HG03045 (cell line): ENCODE measurements at regions not wholly inside any gene's neighbourhood (a gene's known extent, or its start where the extent isn't known, plus 50 kb on each side); places are given as distances from the start of the nearest gene placed in this dataset.

ENCODE experiments used
- ATAC-seq: cut with Tn5 transposase; IDR thresholded peaks from one replicate; pipeline ENCODE4 v1.9.1; 2021; ENCODE audit warnings: mild to moderate bottlenecking, moderate library complexity; ENCODE audit not compliant: unreplicated experiment

DNA sequence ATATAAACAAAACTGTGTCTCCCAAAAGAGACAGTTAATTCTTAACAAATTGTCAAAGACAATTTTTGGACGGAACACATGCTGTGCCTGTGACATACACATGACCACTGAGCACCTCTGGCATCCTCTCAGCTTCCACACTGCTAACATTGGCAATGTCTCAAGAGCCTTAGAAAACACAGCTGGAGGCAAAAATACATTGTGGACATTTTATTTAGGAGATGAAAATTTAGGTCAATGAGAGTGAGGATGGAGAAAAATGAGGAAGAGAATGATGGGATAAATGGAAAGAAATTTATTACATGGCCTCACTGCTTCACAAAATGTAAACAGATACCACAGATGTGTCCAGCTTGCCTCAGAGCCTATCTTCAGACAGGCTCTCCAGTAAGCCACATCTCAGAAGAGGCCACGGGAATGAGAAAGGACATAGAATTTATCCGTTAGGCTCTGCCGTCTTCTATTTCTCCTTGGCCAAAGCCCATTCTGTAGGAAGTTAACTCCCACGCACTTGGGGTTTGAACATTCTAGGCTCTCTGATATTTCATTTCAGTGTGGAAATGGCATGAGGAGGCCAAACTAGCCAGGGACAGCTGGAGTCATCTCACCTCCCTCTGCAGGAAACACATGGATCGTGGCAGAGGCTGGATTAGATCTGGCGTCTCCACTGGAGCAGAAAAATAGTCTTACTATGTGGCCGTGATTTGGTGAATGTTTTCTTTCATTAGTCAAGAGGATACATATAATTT is 519.4 kb upstream of the DSEL start:
- ATAC-seq, result no peak

DNA sequence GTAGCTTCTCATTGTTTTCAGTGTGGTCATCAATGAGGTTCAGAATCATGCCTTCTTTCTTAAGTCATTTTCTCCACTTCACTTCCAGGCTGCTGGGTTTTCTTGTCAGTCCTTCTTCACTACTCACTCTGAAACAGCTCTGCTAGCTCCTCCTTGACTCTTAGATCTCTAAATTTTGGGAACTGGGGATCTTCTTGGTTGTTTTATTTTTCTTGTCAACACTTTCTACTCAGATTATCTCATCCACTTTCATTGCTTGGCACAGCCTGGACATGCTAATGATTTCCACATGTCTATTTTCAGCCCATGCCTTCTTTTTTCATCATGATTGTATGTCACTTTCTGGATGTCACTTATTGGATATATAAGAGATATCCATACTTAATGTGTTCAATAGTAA is 517.8 kb upstream of the DSEL start:
- no peak for ATAC-seq

DNA sequence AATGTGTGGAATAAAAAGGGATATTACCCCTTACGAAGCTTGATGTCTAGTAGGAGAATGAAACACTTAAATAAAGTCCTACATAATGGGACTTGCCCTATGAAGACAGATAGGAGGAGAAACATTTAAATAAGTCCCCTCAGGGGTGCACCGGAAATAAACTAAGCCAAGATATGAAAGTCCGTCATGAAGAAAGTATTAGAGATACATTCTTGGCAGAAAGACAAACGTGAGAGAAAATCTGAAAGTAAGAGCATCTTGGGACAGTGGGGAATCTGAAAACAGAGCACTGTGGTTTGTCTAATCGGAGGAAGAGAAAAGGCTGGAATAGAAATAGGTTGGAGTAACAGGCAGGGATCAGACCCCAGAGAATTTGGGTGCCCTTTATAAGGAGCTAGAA is 516.9 kb upstream of the DSEL start:
- no peak for ATAC-seq

DNA sequence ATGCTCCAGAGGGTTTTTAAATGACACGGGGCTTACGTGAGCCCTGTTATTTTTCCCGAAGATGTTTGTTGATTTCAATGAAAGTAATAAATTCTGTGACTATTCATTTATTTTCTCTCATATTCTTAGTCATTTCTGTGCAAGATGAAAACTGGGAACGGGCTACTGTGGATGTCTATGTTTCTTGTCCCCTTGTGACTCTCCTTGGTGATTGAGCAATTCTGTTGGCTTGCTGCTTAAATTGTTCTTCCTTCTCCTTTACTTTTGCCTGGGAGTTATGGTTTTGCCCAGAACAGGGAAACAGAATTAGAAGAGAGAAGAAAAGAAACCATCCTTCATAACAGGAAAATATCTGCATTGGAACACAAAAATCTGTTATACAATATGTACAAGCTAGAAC is 508.2 kb upstream of the DSEL start:
- ATAC-seq, result no peak

DNA sequence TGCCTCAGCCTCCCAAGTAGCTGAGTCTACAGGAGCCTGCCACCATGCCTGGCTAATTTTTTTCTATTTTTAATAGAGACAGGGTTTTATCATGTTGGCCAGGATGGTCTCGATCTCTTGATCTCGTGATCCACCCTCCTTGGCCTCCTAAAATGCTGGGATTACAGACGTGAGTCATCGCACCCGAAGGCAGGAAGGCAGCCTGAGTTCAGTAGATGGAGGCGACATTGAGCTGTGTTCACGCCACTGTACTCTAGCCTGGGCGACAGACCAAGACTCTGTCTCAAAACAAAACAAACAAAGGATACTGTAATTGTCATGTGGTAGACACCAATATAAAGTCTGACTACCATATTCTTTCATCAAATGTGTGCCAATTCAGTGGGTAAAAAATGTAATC is 500.9 kb upstream of the DSEL start:
- no peak for ATAC-seq

DNA sequence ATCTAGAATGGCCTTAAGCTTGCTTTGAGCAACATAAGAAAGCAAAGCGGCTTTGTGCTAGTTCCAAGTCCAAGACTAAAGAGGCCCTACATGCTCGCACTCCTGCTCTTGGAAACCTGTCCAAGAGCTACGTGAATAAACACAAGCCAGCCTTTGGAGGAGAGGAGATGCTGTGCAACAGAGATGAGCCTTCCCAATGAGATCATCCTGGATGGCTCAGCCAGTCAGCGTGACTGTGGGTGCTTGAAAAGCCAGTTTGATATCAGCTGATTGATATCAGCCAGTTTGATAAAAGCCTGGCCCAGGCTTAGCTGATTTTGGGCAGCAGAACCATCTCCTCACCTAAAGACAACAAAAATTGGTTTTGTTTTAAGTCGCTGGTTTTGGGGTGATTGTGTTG is 481.0 kb upstream of the DSEL start:
- ATAC-seq, result no peak

DNA sequence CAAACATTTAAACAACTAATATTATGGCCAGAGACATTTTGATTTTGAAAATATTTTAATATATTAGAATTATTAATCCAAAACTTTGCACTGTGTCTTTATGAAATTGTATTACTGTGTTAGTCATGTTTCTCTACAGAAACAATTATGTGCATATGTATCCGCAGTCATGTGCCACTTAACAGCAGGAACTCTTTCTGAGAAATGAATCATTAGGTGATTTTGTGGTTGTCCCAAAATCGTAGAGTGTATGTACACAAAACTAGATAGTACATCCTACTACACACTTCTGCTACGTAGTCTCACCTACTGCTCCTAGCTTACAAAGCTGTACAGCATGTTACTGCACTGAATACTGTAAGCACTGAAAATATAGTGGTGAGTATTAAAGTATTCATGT is 479.2 kb upstream of the DSEL start:
- ATAC-seq, result no peak

DNA sequence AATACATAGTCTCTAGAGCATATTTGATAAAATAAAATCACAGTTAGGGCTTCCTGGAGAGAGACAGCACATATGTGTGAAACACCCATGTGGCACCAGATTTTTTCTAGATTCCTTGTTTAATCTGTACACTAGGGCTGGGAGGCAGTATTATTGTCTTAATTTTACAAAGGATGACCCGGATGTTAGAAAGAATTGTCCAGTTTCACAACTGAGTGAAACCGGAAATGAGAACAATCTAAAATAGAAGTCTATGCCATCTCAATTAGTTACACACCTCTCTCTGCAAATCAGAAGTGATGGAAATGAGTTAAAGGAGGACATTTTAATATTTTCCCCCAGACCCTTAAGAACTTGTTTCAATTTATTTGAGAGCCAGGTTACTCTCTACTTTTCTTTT is 463.7 kb upstream of the DSEL start:
- ATAC-seq, result no peak

DNA sequence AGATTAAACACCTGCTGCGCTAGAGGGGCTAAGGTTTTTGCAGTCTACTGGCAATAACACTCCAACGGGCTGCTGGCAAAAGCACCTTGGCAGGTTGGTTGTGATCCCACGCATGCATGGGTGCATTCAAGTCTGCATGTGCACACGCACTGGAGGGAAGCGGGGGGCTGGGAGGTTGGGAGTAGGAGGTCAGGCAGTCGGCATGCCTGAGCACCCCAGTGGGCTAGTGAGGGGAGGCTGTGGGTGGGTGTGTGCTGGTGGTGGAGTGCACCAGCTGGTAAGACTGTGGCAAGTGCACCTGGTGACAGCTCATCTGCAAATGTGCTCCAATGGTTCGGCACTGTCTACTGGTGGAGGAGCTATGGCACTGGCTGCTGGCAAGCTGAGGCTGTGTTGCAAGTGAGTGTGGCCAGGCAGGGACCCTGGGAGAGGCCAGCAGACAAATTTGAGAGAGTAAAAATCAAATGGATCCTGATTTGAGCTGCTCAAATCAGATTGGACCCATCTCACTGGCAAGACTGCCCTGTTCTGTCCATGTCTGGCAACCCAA is 460.6 kb upstream of the DSEL start:
- no peak for ATAC-seq

DNA sequence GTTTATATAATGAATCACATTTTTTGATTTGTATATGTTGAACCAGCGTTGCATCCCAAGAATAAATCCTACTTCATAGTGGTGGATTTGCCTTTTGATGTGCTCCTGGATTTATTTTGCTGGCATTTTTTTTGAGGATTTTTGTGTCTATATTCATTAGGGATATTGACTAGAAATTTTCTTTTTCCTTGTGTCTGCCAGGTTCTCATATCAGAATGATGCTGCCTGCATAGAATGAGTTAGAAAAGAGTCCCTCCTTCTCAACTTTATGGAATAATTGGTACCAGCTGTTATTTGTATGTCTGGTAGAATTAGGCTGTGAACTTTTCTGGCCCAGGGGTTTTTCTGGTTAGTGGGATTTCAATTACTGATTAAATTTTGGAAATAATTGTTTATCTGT is 457.4 kb upstream of the DSEL start:
- no peak for ATAC-seq

DNA sequence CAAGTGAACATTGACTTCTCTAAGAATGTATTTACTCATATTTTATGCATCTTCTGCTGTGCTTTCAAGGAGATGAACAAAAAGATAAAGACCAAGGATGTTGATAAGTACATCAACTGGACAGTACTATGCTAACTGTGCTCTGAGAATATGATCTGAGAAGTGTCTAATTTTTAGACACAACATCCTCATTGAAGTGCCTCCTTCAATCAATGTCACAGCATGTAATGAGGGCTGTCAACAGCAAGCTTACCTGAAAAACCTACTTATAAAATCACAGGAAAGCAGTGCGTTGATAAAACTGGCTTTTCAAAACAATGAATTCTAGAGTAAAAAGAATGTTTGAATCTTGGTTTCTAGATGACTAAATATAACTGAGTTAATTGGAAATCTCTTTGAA is 452.9 kb upstream of the DSEL start:
- ATAC-seq, result no peak

DNA sequence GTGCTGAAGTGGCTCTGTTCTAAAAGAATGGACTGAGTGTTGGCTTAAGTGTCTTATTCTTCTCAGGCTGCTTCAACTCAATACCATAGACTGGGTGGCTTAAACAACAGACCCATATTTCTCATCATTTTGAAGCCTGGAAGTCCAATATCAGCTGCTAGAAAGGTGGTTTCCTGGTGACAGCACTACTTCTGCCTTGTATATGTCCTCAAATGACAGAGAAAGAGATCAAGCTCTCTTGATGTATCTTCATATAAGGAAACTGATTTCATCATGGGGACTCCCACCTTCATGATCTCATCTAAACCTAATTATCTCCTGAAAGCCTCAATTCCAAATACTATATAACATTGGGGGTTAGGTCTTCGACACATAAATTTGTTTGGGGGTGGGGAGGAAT is 449.7 kb upstream of the DSEL start:
- ATAC-seq, result no peak

DNA sequence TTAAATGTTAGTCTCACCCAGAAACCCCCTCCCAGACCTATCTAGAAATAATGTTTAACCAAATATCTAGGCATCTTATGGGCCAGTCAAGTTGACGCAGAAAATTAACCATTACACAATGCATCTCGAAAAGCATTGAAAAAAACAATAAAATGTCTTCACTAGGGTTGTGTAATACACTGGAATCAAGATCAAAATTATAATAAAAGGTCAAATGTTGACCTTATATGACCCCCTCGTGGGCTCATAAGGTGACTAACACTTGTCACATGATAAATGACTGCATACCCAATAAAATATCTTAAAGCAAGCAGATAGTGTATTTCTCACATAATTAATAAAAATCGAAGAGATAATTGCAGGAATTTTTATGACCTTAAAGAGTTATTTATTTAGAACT is 447.9 kb upstream of the DSEL start:
- no peak for ATAC-seq

DNA sequence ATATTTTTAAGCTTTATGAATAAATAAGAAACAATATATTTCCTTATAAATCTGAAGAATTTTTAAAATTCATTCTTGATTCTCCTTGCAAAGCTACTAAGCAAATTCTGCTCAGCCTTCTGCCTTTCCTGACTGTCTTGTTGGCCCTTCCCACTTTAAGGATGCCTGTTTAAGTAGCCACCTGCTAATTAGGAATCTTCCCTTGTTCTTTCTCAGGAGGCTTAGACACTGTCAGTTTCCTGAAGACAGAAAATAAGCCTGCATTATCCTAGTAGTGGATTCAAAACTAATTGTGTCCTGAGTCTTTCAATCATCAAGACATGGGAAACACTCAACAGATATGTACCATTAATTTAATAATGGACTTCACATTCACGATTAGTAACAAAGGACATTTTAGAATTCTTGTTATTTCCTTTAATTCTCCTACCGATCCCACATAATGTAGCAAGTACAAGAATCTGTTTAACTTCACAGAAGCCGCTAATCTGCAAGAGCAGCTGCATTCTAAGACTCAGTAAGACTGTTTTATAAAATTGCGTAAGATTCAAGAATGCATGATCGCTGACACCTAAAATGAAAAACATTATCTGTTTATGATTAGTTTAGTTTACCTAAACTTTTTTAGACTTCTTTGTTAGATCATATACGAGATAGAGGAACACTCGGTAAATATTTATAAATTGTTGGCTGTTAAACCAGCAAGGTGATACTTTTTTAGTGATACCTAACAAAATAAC is 445.4 kb upstream of the DSEL start:
- no peak for ATAC-seq

DNA sequence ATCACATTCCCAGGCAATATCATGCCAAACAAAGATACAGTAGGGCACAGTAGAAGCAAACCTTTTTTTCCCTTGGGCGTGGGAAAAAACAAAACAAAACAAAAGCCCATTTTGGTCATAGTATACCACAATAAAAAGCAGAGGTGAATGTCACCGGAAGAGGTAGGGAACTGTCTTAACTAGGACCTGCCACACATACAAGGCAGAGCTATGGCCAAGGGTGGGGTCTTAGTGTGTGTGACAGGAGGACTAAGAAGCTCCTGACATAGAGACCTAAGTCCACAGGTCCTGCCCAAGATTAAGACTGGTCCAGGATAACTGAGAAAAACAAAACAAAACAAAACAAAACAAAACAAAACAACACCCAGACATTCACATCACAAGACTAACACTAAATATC is 441.2 kb upstream of the DSEL start:
- ATAC-seq, result no peak

DNA sequence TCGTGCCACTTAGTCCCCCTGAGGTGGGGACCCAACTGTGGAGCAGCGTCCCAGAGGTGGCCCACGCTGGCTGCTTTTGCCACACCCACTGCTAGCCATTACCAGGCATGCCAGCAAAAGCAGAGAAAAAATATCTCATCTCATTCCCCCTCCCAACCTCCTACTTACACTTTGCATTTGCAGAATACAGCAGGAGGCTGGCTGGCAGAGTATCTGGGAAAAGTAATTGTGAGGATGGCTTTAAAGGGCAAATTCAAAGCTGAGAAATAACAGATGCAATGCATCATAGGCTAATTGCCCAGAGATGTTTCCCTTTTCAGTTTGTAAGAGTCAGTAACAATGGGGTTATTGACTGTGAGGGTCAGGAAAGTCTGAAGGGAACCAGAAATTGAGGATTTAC is 438.1 kb upstream of the DSEL start:
- ATAC-seq, result no peak

DNA sequence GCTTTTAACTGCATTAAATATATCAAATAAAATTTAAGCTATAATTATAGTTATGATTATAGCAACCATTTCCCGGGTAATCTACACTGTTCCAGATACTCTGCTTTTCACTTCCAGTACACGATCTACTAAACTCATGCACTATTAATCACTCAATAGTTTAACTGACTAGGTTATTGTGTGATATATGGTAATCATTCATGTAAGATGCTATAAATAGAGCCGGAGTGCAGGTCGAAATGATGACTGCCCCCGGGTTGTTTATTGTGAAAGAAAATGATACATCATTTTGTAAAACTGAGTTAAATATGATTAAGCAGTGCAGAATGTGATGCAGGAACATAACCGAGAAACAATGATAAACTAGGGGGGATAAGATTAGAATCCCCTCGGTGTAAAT is 434.6 kb upstream of the DSEL start:
- no peak for ATAC-seq

DNA sequence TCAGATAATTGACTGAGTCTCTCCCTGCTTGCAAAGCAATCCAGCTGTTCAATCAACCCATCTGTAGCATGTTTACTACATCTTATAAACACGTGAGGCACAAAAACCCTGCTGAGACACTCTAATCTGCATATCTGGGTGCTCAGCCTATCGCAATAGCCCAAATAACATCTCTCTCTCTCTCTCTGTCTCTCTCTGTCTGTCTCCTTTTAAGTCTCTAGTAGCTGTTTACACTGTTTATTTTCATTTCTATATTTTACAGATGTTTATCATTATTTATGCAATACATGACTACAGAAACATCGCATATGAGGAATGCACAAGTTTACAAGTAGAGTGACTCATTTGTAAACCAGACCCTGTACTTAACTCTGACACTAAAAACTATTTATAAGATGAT is 422.1 kb upstream of the DSEL start:
- ATAC-seq, result no peak

DNA sequence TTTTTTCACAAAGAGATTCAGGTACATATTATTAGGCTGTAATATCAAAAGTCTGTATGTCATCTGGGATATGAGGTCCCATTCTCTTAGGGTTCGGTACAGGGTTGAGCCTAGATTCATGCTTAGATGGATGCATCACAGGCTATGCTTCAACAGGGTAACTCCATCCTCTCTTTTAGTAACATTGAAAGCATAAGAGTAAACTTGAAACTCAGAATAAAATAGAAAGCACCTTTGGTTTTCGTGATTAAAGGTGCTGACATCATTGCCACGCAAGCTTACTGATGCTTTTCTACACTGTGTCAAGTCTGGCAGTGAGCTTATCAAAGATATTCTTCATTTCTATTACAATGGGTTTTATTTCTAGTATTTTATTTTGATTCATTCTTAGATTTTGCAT is 419.1 kb upstream of the DSEL start:
- peak; percentile 53 for ATAC-seq

DNA sequence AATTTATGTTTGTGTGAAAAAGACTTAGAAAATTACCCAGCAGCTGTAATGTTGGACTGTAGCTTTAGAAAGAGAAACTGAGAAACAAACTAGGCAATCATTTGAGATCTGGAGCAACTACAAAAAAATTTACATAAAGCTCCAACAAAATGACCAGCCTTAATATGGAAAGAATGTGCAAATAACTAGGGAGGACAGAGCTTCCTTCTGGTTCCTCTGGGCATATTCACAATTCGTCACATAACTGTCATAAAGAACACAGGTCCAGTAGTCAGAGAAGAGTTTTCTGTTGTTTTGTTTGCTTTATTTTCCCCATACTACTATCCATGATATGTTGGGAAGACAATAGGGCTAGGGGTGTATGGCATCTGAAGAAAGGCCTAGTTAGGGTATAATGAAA is 416.8 kb upstream of the DSEL start:
- no peak for ATAC-seq

DNA sequence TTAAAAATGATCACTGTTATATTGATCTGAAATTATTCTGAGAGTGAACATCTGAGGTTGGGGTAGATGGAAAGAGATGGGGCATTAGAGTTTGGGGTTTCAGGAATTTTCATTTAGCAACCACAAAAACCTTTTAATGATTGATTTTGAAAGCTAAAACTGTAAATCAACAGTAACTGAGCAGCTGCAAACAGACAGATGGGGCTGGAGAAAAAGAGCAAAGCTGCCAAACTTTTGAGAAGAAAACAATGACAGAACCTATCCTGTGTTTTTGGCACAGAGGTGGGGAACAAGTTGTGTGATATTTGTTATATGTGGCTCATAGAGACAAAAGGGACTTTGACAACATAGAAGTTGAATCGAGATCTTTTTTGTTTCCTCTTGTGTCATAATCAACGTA is 415.8 kb upstream of the DSEL start:
- ATAC-seq, result no peak
